ENCODE measurements at regions not wholly inside any gene's neighbourhood (a gene's known extent, or its start where the extent isn't known, plus 50 kb on each side); places are given as distances from the start of the nearest gene placed in this dataset.

DNA sequence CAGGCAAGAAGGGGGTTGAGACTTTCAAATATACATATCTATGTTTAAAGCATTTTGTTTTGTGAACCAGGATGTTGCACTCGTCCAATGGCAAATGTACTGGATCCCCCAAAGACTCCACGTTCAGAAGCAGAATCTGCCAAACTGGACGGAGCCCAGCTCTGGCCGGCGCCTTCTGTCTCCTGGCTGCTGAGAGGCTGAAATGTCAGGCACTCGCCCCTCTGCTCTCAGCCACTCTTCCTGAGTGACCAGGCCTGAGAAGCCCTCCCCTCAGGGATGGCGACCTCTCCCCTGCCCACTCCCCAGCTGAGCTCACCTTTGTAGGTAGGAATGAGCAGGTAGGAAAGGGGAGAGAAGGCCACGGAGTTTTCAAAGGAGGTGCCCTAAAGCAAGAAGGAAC lies 187.5 kb upstream of the FOXF1 start:
- 45% methylated on average over 8 of the region's 8 CpGs for WGBS
- no peaks in the 10 kb centered on the region for H3K36me3 ChIP-seq (ENCODE audit: insufficient read depth)
- no peaks in the 10 kb centered on the region for H3K4me1 ChIP-seq (ENCODE audit: insufficient read depth)
- no peak for DNase-seq (ENCODE audit: extremely low spot score)
- no peak overlapping the region for H3K4me3 ChIP-seq (ENCODE audit: low read depth, low read length)
- no peak overlapping the region for H3K27ac ChIP-seq (ENCODE audit: low read depth)

DNA sequence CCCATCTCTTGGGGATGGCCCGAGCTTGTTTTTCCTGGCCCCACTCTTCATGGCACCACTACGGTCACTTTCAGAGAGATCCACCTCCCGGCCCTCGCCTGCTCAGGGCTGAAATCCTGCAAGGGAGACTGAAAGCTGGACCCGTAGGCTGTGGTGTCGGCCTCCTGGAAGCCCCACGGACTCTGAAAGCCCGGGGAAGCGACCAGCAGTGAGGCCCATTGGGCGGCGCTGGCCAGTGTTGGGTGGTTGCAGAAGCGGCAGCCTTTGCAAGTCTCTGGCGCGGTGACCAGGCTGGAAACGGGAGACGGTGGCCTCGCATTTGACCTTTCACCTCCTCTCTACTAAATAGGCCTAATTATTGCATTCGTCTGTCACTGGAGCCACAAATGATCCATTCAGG lies 186.0 kb upstream of the FOXF1 start:
- 94% methylated on average over 18 of the region's 18 CpGs for WGBS
- Histone ChIP-seq H3K27ac (ENCODE audit: low read depth) (no peak overlapping the region), H3K4me1 (ENCODE audit: insufficient read depth) (no peaks in the 10 kb centered on the region), H3K36me3 (ENCODE audit: insufficient read depth) (no peaks in the 10 kb centered on the region), H3K4me3 (ENCODE audit: low read depth, low read length) (no peak overlapping the region)
- no peak for DNase-seq (ENCODE audit: extremely low spot score)

DNA sequence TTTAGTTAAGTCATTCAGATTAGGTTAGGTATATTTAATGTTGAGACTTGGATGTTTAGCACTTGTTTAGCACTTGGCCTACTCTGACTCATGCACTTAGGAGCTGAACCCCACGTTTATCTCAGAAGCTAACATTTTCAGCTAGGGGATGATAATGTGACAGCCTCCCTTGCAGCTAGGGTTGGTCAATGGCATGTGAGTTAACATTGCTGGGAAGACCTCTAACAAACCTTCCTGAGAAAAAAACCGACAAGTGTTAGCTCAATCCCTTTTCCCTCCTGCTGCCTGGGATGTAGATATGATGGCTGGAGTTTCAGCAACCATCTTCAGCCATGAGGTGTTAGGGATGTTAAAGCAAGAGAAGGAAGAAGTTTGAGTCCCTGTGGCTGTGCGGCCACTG lies 185.0 kb upstream of the FOXF1 start:
- Histone ChIP-seq H3K36me3 (ENCODE audit: insufficient read depth) (no peaks in the 10 kb centered on the region), H3K27ac (ENCODE audit: low read depth) (no peak overlapping the region), H3K4me1 (ENCODE audit: insufficient read depth) (no peaks in the 10 kb centered on the region), H3K4me3 (ENCODE audit: low read depth, low read length) (no peak overlapping the region)
- 90% methylated on average over 3 of the region's 3 CpGs for WGBS
- DNase-seq (ENCODE audit: extremely low spot score): no peak

- no peak overlapping the region for H3K27ac ChIP-seq (ENCODE audit: low read depth)
- WGBS: 96% methylated on average over 6 of the region's 6 CpGs
- DNase-seq (ENCODE audit: extremely low spot score): no peak
- no peak overlapping the region for H3K4me3 ChIP-seq (ENCODE audit: low read depth, low read length)
- no peaks in the 10 kb centered on the region for H3K36me3 ChIP-seq (ENCODE audit: insufficient read depth)
- no peaks in the 10 kb centered on the region for H3K4me1 ChIP-seq (ENCODE audit: insufficient read depth)
Measured at GRCh38 chr16:86325895-86326294, 184.4 kb upstream of the FOXF1 start.

DNA sequence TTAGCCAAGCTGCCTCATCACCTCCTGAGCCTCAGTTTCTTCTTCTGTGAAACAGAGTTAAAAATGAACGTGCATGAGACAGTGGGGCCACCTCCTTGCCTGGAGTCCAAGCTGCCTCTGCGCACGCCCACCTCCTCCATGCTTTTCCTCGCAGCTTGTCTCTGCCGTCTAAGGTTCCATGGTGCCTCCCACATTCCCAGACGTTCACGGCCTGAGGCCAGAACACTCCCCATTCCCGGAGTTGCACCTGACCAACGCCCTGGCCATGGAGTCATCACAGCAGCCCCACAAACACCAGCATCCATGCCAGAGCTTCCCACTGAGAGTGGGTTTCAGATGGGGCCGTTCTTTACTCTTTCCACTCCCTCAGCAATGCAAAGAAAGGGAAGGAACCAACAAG lies 183.0 kb upstream of the FOXF1 start:
- H3K4me1 ChIP-seq (ENCODE audit: insufficient read depth): no peaks in the 10 kb centered on the region
- H3K36me3 ChIP-seq (ENCODE audit: insufficient read depth): no peaks in the 10 kb centered on the region
- H3K27ac ChIP-seq (ENCODE audit: low read depth): no peak overlapping the region
- WGBS: 85% methylated on average over 10 of the region's 10 CpGs
- no peak overlapping the region for H3K4me3 ChIP-seq (ENCODE audit: low read depth, low read length)
- no peak for DNase-seq (ENCODE audit: extremely low spot score)

DNA sequence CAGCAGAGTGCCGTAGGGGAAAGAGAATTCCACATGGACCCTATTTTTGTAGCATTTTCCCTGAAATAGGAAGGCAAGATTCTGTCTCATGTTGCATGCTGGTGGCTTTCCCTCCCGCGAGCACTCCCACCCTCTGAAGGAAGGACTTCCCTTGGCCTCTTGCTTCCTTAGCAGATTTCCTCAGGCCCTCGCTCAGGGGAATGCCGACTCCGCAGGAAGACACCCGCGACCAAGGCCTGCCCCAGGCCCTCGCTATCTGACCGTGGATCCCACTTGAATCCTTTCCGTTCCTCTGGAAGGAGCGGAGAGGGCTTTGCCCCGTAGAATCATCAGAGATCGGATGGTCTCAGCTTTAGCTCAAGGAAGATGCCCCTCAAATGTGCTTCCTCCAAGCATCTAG lies 179.4 kb upstream of the FOXF1 start:
- 69% methylated on average over 14 of the region's 14 CpGs for WGBS

DNA sequence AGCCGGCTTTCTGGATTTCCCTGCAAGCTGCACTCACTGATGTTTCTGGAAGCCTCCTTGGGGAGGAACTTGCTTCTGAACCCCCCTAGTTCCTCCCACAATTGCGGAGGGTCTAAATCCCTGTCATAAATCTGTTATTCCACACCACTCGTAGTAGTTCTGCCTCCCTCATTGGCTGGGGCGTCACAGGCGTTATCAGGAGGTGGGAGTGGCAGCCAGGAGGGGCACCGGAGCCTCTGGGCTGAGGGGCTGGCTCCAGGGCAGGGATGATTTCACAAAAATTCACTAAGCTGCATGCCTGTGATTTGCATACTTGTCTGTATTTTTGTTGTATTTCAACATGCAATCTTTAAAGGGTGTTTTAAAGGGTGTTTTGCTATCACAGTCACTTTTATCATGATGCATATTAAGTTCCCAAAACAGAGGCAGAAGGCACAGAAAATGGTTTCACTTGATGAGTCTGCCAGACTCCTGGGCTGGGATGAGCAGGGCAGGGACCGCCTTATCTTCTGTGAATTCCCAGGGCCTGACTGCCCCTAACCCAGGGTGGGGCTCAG lies 176.2 kb upstream of the FOXF1 start:
- no peak overlapping the region for H3K4me3 ChIP-seq (ENCODE audit: low read depth, low read length)
- 31% methylated on average over 7 of the region's 7 CpGs for WGBS
- no peak overlapping the region for H3K27ac ChIP-seq (ENCODE audit: low read depth)
- no peaks in the 10 kb centered on the region for H3K4me1 ChIP-seq (ENCODE audit: insufficient read depth)
- no peaks in the 10 kb centered on the region for H3K36me3 ChIP-seq (ENCODE audit: insufficient read depth)
- no peak for DNase-seq (ENCODE audit: extremely low spot score)

More for the DNA sequence above, 179.4 kb upstream of the FOXF1 start:
- Histone ChIP-seq H3K4me1 (ENCODE audit: insufficient read depth) (no peaks in the 10 kb centered on the region), H3K27ac (ENCODE audit: low read depth) (no peak overlapping the region), H3K36me3 (ENCODE audit: insufficient read depth) (no peaks in the 10 kb centered on the region), H3K4me3 (ENCODE audit: low read depth, low read length) (no peak overlapping the region)
- no peak for DNase-seq (ENCODE audit: extremely low spot score)

DNA sequence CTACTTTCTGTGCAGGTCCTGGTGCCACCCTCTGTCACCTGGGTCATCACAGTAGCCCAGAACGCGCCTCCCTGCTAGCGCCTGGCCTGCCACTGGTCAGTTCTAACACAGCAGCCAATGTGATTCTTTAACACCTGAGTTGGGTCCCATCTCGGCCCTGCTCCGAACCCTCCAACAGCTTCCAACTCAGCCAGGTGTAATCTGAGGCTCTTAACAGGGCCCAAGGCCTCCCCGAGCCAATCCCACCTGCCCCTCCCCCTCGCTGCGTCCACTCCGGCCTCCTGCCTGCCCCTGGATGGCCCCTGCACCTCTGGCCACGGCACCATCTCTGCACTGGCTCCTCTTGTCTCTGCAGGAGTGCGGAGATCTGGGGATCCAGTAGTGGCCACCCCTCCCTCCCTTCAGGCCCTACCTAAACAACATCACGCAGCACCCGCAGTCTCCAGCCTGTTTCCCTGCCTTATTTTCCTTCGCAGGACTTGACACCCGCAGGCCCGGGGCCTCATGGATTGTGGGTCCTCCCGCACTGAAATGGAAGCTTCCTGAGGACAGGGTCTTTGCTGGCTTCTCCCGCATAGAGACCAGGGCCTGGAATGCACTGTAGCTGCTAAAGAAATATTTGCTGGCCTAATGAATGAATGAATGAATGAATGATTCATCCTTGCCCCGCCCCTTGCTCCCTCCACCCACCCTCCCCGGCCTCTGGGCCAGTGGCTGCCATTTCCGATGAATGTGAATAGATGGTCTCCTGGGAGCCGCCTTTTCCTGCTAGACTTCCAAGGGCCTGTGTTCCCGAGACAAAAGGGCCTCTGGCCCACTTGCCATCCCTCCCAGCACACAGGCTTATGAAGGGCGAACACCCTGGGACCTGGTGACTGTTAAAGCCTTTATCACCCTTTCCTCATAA lies 174.8 kb upstream of the FOXF1 start:
- Histone ChIP-seq H3K27ac (ENCODE audit: low read depth) (no peak overlapping the region), H3K36me3 (ENCODE audit: insufficient read depth) (no peaks in the 10 kb centered on the region), H3K4me1 (ENCODE audit: insufficient read depth) (no peaks in the 10 kb centered on the region), H3K4me3 (ENCODE audit: low read depth, low read length) (no peak overlapping the region)
- 84% methylated on average over 24 of the region's 24 CpGs for WGBS
- no peak for DNase-seq (ENCODE audit: extremely low spot score)

DNA sequence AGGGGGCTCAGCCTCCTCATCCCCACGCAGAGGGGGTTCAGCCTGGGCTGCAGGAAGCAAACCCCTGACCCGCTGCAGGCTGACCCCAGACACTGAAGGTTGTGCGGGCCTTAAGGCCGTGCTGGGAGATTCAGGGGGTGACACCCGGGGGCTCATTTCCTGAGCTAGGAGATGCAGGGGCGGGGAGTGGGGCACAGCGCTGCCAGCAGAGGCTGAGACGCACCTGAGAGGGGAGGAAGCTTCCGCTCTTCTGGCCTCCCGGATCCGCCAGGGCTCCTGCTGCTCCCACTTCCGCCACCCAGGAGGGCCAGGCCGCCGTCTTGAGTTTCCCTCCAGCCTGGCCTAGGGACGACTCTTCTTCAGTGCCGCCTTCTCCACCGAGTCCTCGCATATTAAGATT lies 173.2 kb upstream of the FOXF1 start:
- 94% methylated on average over 18 of the region's 18 CpGs for WGBS
- H3K4me3 ChIP-seq (ENCODE audit: low read depth, low read length): no peak overlapping the region
- no peak for DNase-seq (ENCODE audit: extremely low spot score)
- H3K27ac ChIP-seq (ENCODE audit: low read depth): no peak overlapping the region
- no peaks in the 10 kb centered on the region for H3K36me3 ChIP-seq (ENCODE audit: insufficient read depth)
- no peaks in the 10 kb centered on the region for H3K4me1 ChIP-seq (ENCODE audit: insufficient read depth)

DNA sequence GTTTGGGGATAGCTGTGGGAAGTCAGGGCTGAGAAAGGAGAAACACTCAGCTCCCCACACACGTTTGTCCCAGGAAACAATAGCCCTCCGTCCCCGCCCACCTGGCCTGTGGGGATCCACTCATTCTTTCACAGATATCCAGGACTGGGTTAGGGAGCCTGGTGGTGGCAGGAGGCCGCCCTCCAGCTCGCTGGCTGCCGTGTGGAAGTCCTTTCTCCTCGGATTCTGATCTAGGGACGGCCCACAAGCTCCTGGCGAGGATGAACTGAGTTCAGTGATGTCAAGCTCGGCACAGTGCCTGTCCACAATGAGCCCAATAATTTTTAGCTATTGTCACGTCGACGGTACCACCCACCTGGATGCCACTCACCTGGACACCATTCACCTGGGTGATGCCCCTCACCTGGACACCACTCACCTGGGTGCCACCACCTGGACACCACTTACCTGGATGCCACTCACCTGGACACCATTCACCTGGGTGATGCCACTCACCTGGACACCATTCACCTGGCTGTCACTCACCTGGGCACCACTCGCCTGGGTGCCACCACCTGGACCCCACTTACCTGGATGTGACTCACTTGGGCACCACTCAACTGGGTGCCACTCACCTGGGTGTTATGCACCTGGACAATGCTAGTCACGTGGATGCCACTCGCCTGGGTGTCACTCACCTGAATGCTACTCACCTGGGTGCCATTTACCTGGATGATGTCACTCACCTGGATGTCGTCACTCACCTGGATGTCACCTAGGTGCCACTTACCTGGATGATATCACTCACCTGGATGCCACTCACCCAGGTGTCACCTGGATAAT lies 172.5 kb upstream of the FOXF1 start:
- H3K4me1 ChIP-seq (ENCODE audit: insufficient read depth): no peaks in the 10 kb centered on the region
- H3K4me3 ChIP-seq (ENCODE audit: low read depth, low read length): no peak overlapping the region
- H3K27ac ChIP-seq (ENCODE audit: low read depth): no peak overlapping the region
- DNase-seq (ENCODE audit: extremely low spot score): no peak
- 89% methylated on average over 17 of the region's 17 CpGs for WGBS
- H3K36me3 ChIP-seq (ENCODE audit: insufficient read depth): no peaks in the 10 kb centered on the region

DNA sequence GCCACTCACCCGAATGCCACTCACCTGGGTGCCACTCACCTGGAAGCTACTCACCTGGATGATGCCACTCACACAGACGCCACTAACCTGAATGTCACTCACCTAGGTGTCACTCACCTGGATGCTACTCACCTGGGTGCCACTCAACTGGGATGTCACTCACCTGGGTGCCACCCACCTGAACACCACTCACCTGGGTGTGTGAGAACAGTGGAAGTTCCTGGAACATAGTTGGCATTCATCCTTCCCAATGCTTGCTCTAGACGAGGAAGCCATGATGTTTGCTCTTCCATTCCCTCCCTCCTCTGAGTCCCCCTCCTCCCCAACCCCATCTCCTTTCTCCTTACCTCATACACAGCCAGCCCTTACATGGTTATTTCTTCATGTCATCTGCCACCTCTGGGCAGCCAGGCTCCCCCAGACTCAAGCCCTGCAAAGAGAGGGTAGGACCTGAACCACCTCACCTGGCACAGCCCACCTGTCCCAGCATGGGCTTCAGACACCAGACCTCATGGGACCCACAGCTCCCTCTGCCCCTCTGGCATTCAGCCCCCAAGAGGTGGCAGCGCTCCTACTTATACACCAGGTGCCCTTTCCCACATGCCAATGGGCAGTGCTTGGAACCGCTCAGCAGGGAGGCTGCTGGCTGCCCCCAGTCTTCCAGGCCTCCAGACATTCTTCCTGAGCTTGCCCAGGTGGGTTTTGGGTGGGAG lies 171.8 kb upstream of the FOXF1 start:
- no peak for DNase-seq (ENCODE audit: extremely low spot score)

GRCh38 chr16:86342161-86342834 lies 168.0 kb upstream of the FOXF1 start:
- no peaks in the 10 kb centered on the region for H3K36me3 ChIP-seq (ENCODE audit: insufficient read depth)
- peaks cover 3% of the 10 kb centered on the region for H3K4me1 ChIP-seq (ENCODE audit: insufficient read depth)
- H3K4me3 ChIP-seq (ENCODE audit: low read depth, low read length): no peak overlapping the region
- WGBS: 76% methylated on average over 6 of the region's 6 CpGs
- no peak for DNase-seq (ENCODE audit: extremely low spot score)
- H3K27ac ChIP-seq (ENCODE audit: low read depth): peak overlapping the region; percentile 92

More for the DNA sequence above, 171.8 kb upstream of the FOXF1 start:
- no peak overlapping the region for H3K4me3 ChIP-seq (ENCODE audit: low read depth, low read length)
- no peaks in the 10 kb centered on the region for H3K36me3 ChIP-seq (ENCODE audit: insufficient read depth)
- H3K27ac ChIP-seq (ENCODE audit: low read depth): no peak overlapping the region
- 90% methylated on average over 5 of the region's 5 CpGs for WGBS
- no peaks in the 10 kb centered on the region for H3K4me1 ChIP-seq (ENCODE audit: insufficient read depth)
